ENCODE measurements at regions not wholly inside any gene's neighbourhood (a gene's known extent, or its start where the extent isn't known, plus 50 kb on each side); places are given as distances from the start of the nearest gene placed in this dataset.

- Mint-ChIP-seq H3K4me3 (no peak overlapping the region), H3K27me3 (ENCODE audit: low read depth in 2 of 2) (no peaks in the 10 kb centered on the region), H3K4me1 (no peaks in the 10 kb centered on the region), H3K36me3 (peaks cover 17% of the 10 kb centered on the region), H3K9me3 (peaks cover 17 to 34% of the 10 kb centered on the region in 2 donors), H3K27ac (no peak overlapping the region)
- Histone ChIP-seq H3K27ac (ENCODE audit: low read length) (no peak overlapping the region), H3K27me3 (ENCODE audit: control insufficient read depth, insufficient read depth, low read length) (no peaks in the 10 kb centered on the region), H3K9me3 (ENCODE audit: control insufficient read depth, insufficient read depth, low read length) (peaks cover 55% of the 10 kb centered on the region), H3K4me3 (ENCODE audit: low read length) (no peak overlapping the region), H3K4me1 (ENCODE audit: control insufficient read depth, insufficient read depth, low read length) (no peaks in the 10 kb centered on the region), H3K36me3 (ENCODE audit: control insufficient read depth, insufficient read depth, low read length) (no peaks in the 10 kb centered on the region)
- no peak for TF ChIP-seq CTCF (IDR thresholded peaks at IDR 0.05)
- DNase-seq (no peak), ATAC-seq (no peak)
- 57% methylated on average over 5 of the region's 5 CpGs for WGBS (ENCODE audit: insufficient coverage)
- intact Hi-C loops (cut with micrococcal nuclease), result no loop called here
These were observed 78.6 kb upstream of the ZNF479 start for GRCh38 chr7:57210871-57211270.

DNA sequence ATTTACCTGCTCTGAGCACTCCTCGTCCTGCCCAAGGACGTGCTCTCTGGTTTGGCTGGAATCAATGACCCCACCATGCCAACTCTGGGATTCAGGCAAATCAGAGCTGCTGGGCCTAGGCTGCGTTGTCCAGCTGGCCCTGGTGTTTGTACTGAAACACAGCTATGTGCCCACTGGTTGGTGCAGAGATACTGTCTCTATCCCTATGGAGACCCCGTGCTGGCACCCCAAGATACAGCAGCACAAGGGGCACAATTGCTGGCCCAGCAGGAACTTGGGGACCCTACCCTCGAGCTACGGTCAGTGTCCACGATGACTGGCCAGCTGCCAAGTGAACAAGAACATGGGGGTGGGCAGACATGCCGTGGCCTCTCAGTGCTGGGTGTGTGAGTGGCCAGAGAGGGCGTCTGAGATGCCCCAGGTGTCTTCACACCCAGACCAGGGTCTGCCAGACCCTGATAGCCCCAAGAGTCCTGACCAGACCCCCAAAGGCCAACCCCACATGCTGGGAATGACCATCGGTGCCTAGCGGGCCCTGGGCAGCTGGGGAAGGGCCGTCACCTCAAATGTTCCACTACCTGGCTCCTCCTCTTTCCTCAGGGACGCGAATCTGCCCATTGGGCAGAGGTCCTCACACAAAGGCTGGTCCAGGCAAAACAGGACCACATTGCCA, 79.3 kb upstream of the ZNF479 start:
- no peak overlapping the region for H3K27ac Mint-ChIP-seq
- ATAC-seq, result no peak
- no peak for TF ChIP-seq CTCF (IDR thresholded peaks at IDR 0.05)
- H3K9me3 Mint-ChIP-seq, result peaks cover 19 to 37% of the 10 kb centered on the region in 2 donors
- intact Hi-C loops (cut with micrococcal nuclease), result no loop called here
- no peak overlapping the region for H3K4me3 Mint-ChIP-seq
- no peaks in the 10 kb centered on the region for H3K4me1 ChIP-seq (ENCODE audit: control insufficient read depth, insufficient read depth, low read length)
- DNase-seq, result no peak
- no peaks in the 10 kb centered on the region for H3K4me1 Mint-ChIP-seq
- H3K27me3 Mint-ChIP-seq (ENCODE audit: low read depth in 2 of 2), result no peaks in the 10 kb centered on the region
- peaks cover 50% of the 10 kb centered on the region for H3K9me3 ChIP-seq (ENCODE audit: control insufficient read depth, insufficient read depth, low read length)
- no peak overlapping the region for H3K4me3 ChIP-seq (ENCODE audit: low read length)
- no peaks in the 10 kb centered on the region for H3K27me3 ChIP-seq (ENCODE audit: control insufficient read depth, insufficient read depth, low read length)
- H3K36me3 Mint-ChIP-seq, result peaks cover 24% of the 10 kb centered on the region
- WGBS (ENCODE audit: insufficient coverage), result 74% methylated on average over 14 of the region's 14 CpGs
- no peaks in the 10 kb centered on the region for H3K36me3 ChIP-seq (ENCODE audit: control insufficient read depth, insufficient read depth, low read length)
- H3K27ac ChIP-seq (ENCODE audit: low read length), result no peak overlapping the region

DNA sequence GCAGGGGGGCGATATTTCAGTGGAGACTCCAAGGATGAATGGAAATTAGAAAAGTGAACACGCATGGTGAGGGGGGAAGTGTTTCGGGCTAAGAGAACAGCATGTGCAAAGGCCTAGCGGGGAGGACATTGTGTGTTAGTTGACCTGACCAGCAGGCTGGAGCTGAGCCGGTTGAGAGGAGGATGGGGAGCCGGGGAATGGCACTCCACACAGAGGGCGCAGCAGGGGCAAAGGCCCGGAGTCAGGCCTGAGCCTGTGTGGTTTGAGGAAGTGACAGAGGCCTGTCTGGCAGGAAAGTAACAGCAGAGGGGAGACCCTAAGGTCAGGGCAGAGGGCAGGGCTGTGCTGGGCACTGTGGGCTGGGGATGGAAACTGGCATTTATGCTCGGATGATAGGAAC, 83.2 kb upstream of the ZNF479 start:
- Histone ChIP-seq H3K9me3 (ENCODE audit: control insufficient read depth, insufficient read depth, low read length) (peaks cover 58% of the 10 kb centered on the region), H3K27ac (ENCODE audit: low read length) (no peak overlapping the region), H3K4me1 (ENCODE audit: control insufficient read depth, insufficient read depth, low read length) (no peaks in the 10 kb centered on the region), H3K4me3 (ENCODE audit: low read length) (no peak overlapping the region), H3K27me3 (ENCODE audit: control insufficient read depth, insufficient read depth, low read length) (no peaks in the 10 kb centered on the region), H3K36me3 (ENCODE audit: control insufficient read depth, insufficient read depth, low read length) (no peaks in the 10 kb centered on the region)
- no peak for DNase-seq
- no peak for ATAC-seq
- intact Hi-C loops (cut with micrococcal nuclease), result no loop called here
- no peaks in the 10 kb centered on the region for H3K4me1 Mint-ChIP-seq
- no peak overlapping the region for H3K27ac Mint-ChIP-seq
- H3K27me3 Mint-ChIP-seq (ENCODE audit: low read depth in 2 of 2), result no peaks in the 10 kb centered on the region
- no peak overlapping the region for H3K4me3 Mint-ChIP-seq
- peaks cover 42% of the 10 kb centered on the region for H3K36me3 Mint-ChIP-seq
- WGBS (ENCODE audit: insufficient coverage), result 89% methylated on average over 9 of the region's 9 CpGs
- no peak for TF ChIP-seq CTCF (IDR thresholded peaks at IDR 0.05)
- peaks cover 38 to 51% of the 10 kb centered on the region in 2 donors for H3K9me3 Mint-ChIP-seq

- Histone ChIP-seq H3K27ac (ENCODE audit: low read length) (no peak overlapping the region), H3K36me3 (ENCODE audit: control insufficient read depth, insufficient read depth, low read length) (no peaks in the 10 kb centered on the region), H3K27me3 (ENCODE audit: control insufficient read depth, insufficient read depth, low read length) (no peaks in the 10 kb centered on the region), H3K9me3 (ENCODE audit: control insufficient read depth, insufficient read depth, low read length) (peaks cover 58% of the 10 kb centered on the region), H3K4me1 (ENCODE audit: control insufficient read depth, insufficient read depth, low read length) (no peaks in the 10 kb centered on the region), H3K4me3 (ENCODE audit: low read length) (no peak overlapping the region)
- Mint-ChIP-seq H3K27ac (no peak overlapping the region), H3K4me3 (no peak overlapping the region), H3K36me3 (peaks cover 51% of the 10 kb centered on the region), H3K9me3 (peaks cover 46 to 60% of the 10 kb centered on the region in 2 donors), H3K27me3 (ENCODE audit: low read depth in 2 of 2) (no peaks in the 10 kb centered on the region), H3K4me1 (no peaks in the 10 kb centered on the region)
- 75% methylated on average over 6 of the region's 6 CpGs for WGBS (ENCODE audit: insufficient coverage)
- DNase-seq (no peak), ATAC-seq (no peak)
- TF ChIP-seq CTCF (IDR thresholded peaks at IDR 0.05), result no peak
- intact Hi-C loops (cut with micrococcal nuclease), result no loop called here
These were observed 84.1 kb upstream of the ZNF479 start for GRCh38 chr7:57216340-57216739.
